GM19438 (cell line): ENCODE measurements at regions not wholly inside any gene's neighbourhood (a gene's known extent, or its start where the extent isn't known, plus 50 kb on each side); places are given as distances from the start of the nearest gene placed in this dataset.
A peak's percentile ranks its signal among the peaks of the same experiment; 100 is the strongest.
"Not testable (repeated sequence)": the region's sequence is repeated elsewhere in the genome, so short reads cannot be mapped to it uniquely, and the experiment has no call there.

Experiments
- ATAC-seq: cut with Tn5 transposase; IDR thresholded peaks from one replicate; pipeline ENCODE4 v1.9.1; 2021; ENCODE audit warnings: low read depth; ENCODE audit not compliant: unreplicated experiment

DNA sequence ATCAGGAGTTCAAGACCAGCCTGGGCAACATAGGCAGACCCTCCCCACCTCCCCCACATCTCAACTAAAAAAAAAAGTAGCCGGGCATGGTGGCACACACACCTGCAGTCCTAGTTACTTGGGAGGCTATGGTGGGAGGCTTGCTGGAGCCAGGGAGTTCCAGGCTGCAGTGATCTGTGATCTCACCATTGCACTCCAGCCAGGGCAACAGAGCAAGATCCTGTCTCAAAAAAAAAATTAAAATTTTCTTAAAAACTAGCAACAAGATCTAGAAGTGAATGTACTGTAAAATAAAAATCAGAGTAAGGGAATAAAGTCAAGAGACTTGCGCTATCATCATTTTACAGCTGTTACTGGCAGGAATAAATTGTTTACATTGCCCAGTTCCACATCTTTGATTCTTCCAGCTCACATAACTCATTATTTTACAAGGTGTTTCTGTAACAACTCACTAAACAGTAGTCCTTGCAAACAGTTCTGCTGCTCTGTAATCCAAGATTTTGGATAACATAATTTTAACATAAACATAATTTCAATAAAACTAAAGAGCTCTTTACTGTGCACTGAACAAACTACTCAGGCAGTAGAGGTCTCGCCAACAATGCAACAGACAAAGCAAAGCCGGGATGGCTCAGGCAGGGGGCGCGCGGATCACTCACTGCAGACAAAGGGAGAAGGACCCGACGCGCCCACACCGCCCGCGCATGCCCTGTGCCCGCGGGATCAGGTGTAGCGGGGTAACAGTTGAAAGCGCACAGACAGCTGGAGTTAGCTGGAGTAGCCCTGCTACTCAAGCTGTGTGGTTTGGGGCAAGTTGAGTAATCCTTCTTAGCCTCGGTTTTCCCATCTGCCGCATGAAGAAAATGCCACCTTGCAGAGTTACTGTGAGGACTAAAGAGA lies 73.3 kb upstream of the NFE2L3 start:
- peak; percentile 93 for ATAC-seq

DNA sequence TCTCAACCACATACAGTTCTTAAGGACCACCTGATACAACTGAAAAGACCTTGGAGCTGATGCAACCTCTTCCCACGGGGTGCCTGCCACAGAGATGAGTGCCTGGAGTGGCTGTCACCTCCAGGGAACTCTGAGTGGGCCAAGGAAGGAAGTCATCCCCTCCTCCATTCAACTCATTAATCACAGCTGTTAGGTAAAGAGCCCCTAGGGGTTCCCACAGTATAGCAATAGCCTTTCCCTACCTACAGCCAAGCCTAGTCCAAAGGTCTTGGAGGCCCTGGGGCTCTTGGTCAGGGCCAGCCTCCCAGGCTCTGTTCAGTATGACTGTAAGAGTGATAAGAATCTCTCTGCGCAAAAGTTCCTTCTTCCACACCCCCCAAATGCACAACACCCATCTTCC lies 70.4 kb upstream of the NFE2L3 start:
- ATAC-seq: no peak

DNA sequence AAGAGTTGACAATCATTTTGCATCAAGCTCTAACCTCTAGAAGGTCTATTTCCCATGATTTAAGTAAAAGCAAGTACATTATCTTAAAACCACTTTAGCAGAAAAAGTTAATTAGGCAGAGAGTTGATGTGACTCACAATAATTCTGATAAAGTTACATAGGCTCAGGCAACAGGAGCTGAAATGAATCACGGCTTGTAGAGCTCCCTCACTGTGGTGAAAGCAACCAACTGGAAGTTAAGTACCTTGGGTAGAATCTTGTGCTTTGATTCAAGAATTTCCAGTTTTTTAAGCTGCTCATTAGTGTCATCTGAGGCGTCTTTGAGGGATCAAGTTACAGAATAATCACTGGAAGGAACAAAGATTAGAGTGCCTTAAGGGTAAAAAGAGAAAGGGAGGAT lies 68.9 kb upstream of the NFE2L3 start:
- ATAC-seq: no peak

DNA sequence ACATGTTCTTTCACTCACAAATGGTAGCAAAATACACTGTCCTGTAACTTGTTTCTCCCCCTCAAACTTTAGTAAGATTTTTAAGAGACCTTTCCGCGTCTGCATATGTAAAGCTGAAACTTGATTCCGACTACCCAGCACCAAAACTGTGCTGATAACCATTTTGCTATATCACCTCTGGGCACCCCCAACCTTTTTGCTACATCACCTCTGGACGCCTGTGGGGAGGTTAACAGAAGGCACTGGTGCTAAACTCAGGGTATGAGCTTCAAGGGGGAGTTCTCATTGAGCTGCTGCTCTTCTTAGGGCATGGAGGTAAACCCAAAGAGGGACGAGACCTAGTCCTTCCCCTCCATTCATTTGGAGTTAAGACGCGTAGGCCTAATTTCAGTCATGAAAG lies 67.6 kb upstream of the NFE2L3 start:
- ATAC-seq: no peak

DNA sequence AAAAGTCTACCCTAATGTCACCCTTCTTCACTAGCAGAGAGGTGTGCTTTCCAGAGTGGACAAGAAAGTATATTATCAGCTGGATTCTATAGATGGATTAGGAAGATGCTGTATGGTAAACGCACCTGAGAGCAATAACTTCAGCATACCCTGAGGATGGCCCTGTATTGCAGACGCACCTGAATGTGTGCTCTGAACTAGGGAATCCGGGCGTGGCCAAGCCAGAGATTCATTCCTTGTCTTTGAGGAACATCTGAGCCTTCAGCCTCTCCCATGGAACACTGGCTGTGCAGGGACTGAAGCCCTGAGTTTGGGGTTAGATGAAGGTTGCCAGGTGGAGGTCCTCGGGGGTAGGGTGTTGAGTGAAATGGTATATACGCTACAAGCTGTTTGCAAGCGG lies 66.2 kb upstream of the NFE2L3 start:
- no peak for ATAC-seq

DNA sequence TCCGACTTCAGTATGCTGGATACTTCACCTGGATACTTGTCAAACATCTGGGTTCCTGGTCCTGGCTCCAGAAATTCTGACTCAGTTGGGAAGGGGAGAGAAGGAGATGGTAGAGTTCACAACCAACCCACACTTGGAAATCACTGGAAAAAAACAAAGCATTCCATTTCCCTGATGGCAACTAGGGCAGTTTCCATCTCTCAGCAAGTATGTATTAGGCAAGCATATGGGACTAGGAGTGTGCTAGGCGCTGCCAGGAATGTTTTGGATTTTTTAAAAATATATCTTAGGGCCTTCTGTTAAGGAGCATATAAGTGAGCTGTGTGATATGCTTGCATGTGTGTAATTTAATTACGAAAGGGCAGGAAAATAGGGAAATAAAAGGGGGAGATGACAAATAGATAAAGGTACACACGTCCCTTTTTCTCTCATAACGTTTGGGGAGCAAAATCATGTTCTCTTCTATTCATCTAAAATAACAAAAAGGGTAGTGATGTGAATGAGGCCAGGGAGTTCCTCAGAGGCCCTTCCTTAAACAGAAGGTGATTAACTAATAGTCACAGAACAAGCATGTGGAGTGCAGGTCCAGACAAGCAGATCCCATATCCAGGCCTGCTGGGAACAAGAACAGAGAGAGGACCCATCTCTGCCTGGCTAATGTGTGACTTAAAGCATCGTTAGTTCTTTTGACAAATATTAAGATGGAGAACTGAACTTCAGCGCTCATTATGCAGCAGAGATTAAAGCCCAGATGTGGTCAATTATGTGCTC lies 64.5 kb upstream of the NFE2L3 start:
- ATAC-seq: no peak

DNA sequence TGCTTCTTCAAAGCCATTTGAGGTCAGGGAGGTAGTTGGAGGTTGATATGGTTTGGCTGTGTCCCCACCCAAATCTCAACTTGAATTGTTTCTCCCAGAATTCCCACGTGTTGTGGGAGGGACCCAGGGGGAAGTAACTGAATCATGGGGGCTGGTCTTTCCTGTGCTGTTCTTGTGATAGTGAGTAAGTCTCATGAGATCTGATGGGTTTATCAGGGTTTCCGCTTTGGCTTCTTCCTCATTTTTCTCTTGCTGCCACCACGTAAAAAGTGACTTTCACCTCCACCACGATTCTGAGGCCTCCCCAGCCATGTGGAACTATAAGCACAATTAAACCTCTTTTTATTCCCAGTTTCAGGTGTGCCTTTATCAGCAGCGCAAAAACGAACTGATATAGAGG lies 62.5 kb upstream of the NFE2L3 start:
- not testable (repeated sequence) for ATAC-seq

DNA sequence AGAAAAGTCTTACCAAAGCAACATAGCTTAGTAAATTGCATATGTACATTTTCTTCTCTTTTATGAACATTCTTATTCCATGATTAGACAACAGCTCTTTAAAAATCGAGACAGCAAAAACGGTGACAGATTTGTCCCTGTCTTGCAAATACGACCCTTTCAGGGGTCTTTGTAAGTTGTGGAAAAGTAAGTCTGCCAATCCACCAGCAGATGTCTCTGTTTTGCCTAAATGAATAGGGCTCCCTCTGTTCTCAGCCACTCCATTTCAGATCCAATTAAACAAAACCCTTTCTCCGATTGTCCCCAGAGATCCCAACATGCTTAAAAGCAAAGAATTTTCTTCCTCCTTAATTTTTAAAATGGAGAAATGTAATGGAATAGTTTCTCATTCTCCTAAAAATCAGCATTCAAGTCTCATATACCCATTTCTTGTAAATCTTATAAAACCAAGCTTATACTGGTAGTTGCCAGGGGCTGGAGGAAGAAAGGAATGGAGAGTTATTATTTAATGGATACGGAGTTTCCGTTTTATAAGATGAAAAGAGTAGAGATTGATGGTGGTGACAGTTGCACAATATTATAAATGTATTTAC lies 61.0 kb upstream of the NFE2L3 start:
- ATAC-seq: no peak

DNA sequence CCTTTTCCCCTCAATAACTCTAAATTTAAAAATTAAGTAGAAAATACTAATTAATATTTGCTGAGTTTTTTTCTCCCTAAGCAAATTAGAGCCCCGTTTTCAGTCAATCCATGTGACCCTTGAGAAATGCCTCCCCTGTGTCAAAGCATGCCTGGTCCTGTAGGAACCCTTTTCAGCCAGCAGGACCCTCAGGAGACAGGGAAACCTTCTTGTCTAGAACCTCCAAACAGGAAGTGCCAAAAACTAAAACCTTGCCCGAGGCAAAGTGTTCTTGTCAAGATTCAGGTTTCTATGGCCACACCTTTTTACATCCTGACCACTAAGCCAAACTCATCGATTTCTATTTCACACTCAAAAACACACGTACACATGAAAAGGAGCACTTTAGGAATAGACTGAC lies 60.1 kb upstream of the NFE2L3 start:
- no peak for ATAC-seq

DNA sequence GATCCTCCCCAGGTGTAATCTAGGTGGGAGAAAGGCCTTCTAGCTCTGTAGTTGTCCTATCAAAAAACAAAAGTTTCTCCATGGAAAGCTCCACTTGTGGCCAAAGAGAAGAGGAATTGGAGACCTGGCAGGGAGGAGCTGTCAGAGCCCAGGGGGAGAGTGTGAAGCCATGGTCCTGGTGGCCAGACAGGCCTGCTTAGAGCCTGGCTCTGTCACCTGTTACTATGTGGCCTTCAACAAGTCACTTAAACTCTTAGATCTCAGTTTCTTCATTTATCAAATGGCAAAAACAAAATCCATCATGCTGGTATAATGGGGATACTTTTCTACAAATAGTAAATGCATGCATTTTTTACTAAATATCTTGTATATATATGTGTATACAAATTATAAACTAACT lies 59.0 kb upstream of the NFE2L3 start:
- ATAC-seq: no peak

DNA sequence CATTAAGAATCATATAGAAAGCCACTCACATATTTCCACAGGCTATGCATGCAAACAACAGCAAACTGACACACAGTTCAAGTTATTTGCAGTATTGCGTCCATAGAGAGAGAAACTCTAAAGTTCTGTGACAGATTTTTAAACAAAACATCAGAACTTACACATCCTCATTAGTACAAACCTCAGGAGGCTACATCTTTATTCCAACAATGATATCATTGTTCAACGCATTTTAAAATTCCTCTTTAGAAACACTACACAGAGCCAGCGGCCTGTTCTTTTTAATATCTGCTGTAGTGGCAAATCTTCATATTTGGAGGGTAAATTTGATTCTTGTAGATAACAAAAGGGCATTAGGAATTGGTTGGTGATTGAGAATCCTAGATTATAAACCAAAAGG lies 55.9 kb upstream of the NFE2L3 start:
- no peak for ATAC-seq

DNA sequence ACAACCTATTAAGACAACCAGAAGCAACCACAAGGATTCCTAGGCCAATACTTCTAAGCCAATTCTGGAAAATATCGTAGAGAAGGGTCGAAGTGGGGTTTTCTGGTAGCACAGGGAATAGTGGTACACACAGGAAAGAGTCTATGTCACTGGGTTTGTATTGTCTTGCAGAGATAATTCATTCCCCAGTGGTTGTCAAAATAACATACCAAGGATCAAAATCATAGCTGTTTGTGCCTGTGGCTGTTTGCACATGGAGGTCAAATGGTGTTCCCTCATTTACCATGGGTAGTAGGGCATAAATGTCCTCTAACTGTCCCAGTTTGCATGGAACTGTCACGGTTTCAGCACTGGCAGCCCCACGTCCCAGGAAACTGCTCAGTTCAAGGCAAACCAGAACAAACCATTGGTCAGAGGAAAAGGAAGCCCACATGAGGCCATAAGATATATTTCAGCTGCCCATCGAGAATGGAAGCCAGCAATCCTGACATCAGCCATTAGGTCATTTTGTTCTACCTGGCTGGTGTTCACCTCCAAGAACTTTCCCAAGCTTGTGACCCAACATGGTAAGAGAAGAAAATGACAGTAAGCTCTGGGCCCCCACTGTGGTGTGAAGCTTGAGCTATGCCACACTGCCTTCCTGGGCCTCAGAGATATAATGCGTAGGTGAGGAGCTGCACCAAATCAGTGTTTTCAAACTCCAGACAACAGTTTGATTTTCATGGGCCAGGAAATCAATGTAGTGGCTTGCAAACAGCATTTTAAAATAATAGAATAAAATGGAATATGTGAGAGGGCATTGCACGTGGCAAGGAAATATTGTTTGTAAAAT lies 53.9 kb upstream of the NFE2L3 start:
- ATAC-seq: no peak

DNA sequence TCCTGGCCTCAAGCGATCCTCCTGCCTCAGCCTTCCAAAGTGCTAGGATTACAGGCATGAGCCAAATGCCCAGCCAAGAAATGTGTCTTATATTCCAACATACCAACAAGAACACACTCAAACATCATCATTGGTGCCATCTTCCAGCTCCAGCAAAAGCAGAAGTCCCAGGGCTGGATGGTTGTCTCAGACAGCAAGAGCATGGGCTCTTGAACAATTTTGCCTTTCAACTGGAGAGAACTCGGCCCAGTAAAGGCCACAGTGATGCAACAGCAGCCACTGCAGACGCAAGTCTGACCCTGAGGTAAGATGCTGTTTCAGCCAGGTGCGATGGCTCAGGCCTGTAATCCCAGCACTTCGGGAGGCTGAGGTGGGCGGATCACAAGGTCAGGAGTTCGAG lies 52.8 kb upstream of the NFE2L3 start:
- no peak for ATAC-seq

DNA sequence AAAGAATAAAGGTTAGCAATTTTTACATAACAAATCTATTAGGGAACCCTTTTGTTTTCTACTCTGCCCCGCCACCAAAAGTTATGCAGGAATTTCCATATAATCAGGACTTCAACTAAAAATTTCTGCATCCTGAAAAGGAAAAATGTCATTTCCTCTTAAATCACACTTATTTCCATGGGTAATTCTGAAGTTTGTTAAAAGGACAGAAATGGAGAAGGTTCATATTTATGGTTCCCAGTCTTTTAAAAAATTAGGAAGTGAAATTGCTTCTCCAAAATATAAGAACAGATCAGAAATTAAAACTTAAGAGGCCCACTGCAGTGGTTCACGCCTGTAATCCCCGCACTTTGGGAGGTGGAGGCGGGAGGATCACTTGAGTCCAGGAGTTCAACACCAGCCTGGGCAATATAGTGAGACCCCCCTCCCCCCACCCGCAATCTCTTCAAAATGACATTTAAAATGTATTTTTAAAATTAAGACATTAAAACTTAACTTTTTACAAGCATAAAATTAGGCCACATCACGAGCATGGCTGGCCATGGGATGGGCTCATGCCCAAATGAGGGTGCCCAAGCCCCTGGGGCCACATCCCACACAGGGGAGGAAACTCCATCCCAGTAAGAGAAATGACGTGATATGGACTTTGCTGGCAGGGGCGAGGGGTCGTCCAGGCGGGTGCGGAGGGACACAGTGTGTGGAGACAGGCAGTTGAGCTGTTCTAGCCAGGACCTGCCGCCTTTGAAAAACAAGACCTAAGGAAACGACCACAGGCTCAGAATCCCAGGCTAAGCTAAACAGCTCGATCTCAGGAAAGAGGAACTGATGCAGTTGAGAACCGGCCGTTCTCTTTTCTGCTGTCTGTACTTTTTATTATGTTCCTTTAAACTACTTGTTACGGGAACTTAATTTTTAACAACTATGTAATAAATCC lies 51.3 kb upstream of the NFE2L3 start:
- no peak for ATAC-seq

DNA sequence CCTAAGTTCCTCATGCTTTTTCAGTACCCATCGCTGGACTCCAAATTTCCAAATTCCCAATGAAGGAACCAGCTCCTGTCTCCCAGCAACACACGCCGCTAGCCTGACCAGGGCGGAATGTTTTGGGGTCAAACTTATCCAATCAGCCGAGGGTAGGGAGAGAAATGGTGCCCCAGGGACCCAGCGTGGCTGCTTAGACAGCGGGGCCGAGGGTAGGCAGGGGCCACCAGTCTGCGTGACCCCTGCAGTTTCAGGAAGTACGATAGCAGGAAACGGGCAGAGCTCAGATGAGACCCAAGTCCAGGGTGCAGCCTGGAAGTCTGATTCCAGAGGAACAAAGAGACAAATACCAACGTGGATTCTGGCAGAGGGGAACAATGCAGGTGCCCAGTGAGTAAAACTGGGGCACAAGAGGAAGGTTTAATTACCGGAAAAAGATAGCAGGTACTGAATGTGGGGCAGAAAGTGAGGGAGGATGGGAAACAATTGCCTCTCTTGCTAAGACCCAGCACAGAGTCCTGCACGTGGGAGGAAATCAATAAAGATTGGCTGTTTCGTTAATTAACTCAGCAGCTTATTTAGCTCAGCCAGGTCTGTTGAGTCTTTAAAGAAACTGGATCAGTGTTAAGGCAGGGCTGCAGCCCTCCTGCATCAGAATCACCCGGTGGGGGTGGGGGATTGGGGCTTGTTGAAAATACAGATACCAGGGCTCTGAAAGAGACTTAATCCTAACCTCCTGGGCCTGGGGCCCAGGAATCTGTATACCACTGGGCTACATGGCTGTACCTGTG lies 50.4 kb upstream of the NFE2L3 start:
- ATAC-seq: no peak

DNA sequence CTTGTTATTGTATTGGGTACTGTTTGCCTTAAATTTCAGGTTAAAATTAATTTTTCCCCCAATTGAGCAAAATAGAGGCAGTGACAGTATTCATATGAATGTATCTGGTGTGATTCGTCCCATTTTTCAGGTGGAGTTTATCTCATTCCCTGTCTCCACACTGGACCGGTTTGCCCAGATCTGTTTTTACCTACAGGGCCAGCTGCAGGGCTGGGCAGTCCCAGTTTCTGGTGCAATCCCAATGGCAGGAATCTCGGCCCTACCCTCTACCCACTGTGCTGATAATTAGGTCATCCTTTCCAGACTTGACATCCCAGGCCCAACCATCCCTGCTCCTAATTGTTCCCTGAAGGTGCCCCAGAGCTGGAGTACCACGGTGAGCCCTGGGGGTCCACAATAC lies 49.8 kb upstream of the NFE2L3 start:
- no peak for ATAC-seq
